ENCODE measurements at regions not wholly inside any gene's neighbourhood (a gene's known extent, or its start where the extent isn't known, plus 50 kb on each side); places are given as distances from the start of the nearest gene placed in this dataset.

GRCh38 chr13:103546271-103546670 is 480.1 kb upstream of the SLC10A2 start:
- no peak for TF ChIP-seq CTCF (IDR thresholded peaks at IDR 0.05; ENCODE audit: low read length)
- TF ChIP-seq EZH2 (IDR thresholded peaks at IDR 0.05; ENCODE audit: borderline replicate concordance, low read length): no peak

DNA sequence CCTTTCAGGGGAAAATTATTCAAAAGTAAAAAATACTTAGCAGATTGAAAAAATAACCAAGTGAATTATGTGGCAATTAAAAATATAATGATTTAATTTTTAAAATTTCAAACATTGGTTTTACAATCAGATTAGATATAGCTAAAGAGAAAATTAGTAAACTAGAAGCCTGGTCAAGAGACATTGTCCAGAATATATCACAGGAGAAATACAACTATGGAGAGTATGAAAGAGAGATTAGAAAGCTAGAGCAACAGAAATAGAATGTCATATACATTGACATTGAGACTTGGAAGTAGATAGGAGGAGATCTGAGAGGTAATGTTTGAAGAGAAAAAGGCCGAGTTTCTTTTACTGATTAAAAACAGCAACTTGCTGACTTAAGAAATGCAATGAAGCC is 476.4 kb upstream of the SLC10A2 start:
- H2AFZ ChIP-seq (ENCODE audit: low read length): no peak overlapping the region
- H3K9ac ChIP-seq (ENCODE audit: low read length): no peak overlapping the region

More at GRCh38 chr13:103546271-103546670, 480.1 kb upstream of the SLC10A2 start:
- Histone ChIP-seq H3K9ac (ENCODE audit: low read length) (no peak overlapping the region), H2AFZ (ENCODE audit: low read length) (no peak overlapping the region), H3K9me2 (ENCODE audit: low read depth, low read length) (no peaks in the 10 kb centered on the region), H3K4me3 (ENCODE audit: low read depth, low read length, poor library complexity, severe bottlenecking) (no peak overlapping the region), H4K20me1 (ENCODE audit: insufficient read depth, low read length) (no peaks in the 10 kb centered on the region), H3K4me2 (ENCODE audit: low read length) (no peak overlapping the region), H3K27ac (ENCODE audit: low read depth, low read length, poor library complexity, severe bottlenecking) (no peak overlapping the region), H3F3A (ENCODE audit: insufficient read depth, low read length) (no peaks in the 10 kb centered on the region), H3K9me3 (ENCODE audit: low read length) (0 out of 2 replicates have a peak, but pooled peaks cover 3% of the 10 kb centered on the region), H3K79me2 (ENCODE audit: insufficient read depth, low read length) (no peaks in the 10 kb centered on the region), H3K4me1 (ENCODE audit: insufficient read depth, low read length, severe bottlenecking) (no peaks in the 10 kb centered on the region), H3K27me3 (ENCODE audit: insufficient read depth, low read length) (no peaks in the 10 kb centered on the region), H3K36me3 (ENCODE audit: insufficient read depth, low read length) (no peaks in the 10 kb centered on the region)

GRCh38 chr13:103540382-103540765 is 474.2 kb upstream of the SLC10A2 start:
- no peak overlapping the region for H3K4me3 ChIP-seq (ENCODE audit: low read depth, low read length, poor library complexity, severe bottlenecking)
- H3K79me2 ChIP-seq (ENCODE audit: insufficient read depth, low read length): no peaks in the 10 kb centered on the region
- no peaks in the 10 kb centered on the region for H3F3A ChIP-seq (ENCODE audit: insufficient read depth, low read length)
- H3K9me2 ChIP-seq (ENCODE audit: low read depth, low read length): no peaks in the 10 kb centered on the region
- H4K20me1 ChIP-seq (ENCODE audit: insufficient read depth, low read length): no peaks in the 10 kb centered on the region
- H3K4me1 ChIP-seq (ENCODE audit: insufficient read depth, low read length, severe bottlenecking): no peaks in the 10 kb centered on the region
- 0 out of 2 replicates have a peak, but pooled peaks cover 3% of the 10 kb centered on the region for H3K9me3 ChIP-seq (ENCODE audit: low read length)
- TF ChIP-seq CTCF (IDR thresholded peaks at IDR 0.05; ENCODE audit: low read length) (no peak), EZH2 (IDR thresholded peaks at IDR 0.05; ENCODE audit: borderline replicate concordance, low read length) (no peak)
- no peak overlapping the region for H3K4me2 ChIP-seq (ENCODE audit: low read length)
- H3K9ac ChIP-seq (ENCODE audit: low read length): no peak overlapping the region
- no peak overlapping the region for H2AFZ ChIP-seq (ENCODE audit: low read length)
- H3K36me3 ChIP-seq (ENCODE audit: insufficient read depth, low read length): no peaks in the 10 kb centered on the region
- H3K27me3 ChIP-seq (ENCODE audit: insufficient read depth, low read length): no peaks in the 10 kb centered on the region
- no peak overlapping the region for H3K27ac ChIP-seq (ENCODE audit: low read depth, low read length, poor library complexity, severe bottlenecking)

More for the DNA sequence above, 476.4 kb upstream of the SLC10A2 start:
- Histone ChIP-seq H3K4me1 (ENCODE audit: insufficient read depth, low read length, severe bottlenecking) (no peaks in the 10 kb centered on the region), H3K9me3 (ENCODE audit: low read length) (0 out of 2 replicates have a peak, but pooled peaks cover 3% of the 10 kb centered on the region), H3K4me3 (ENCODE audit: low read depth, low read length, poor library complexity, severe bottlenecking) (no peak overlapping the region), H3K79me2 (ENCODE audit: insufficient read depth, low read length) (no peaks in the 10 kb centered on the region), H3K27me3 (ENCODE audit: insufficient read depth, low read length) (no peaks in the 10 kb centered on the region), H3K9me2 (ENCODE audit: low read depth, low read length) (no peaks in the 10 kb centered on the region), H3K36me3 (ENCODE audit: insufficient read depth, low read length) (no peaks in the 10 kb centered on the region), H3K27ac (ENCODE audit: low read depth, low read length, poor library complexity, severe bottlenecking) (no peak overlapping the region), H3K4me2 (ENCODE audit: low read length) (no peak overlapping the region), H3F3A (ENCODE audit: insufficient read depth, low read length) (no peaks in the 10 kb centered on the region), H4K20me1 (ENCODE audit: insufficient read depth, low read length) (no peaks in the 10 kb centered on the region)
- TF ChIP-seq CTCF (IDR thresholded peaks at IDR 0.05; ENCODE audit: low read length) (no peak), EZH2 (IDR thresholded peaks at IDR 0.05; ENCODE audit: borderline replicate concordance, low read length) (no peak)
